GM18511 (cell line): ENCODE measurements at regions not wholly inside any gene's neighbourhood (a gene's known extent, or its start where the extent isn't known, plus 50 kb on each side); places are given as distances from the start of the nearest gene placed in this dataset.
"Not testable (repeated sequence)": the region's sequence is repeated elsewhere in the genome, so short reads cannot be mapped to it uniquely, and the experiment has no call there.

ENCODE experiments used
- ATAC-seq: cut with Tn5 transposase; IDR thresholded peaks from one replicate; pipeline ENCODE4 v1.9.1; 2021; ENCODE audit warnings: mild to moderate bottlenecking, moderate library complexity; ENCODE audit not compliant: unreplicated experiment

GRCh38 chr14:71384007-71384845, 477.0 kb downstream of the PCNX1 start:
- no peak for ATAC-seq

- ATAC-seq, result no peak
Observed at GRCh38 chr14:71387753-71388152, 480.5 kb downstream of the PCNX1 start.

DNA sequence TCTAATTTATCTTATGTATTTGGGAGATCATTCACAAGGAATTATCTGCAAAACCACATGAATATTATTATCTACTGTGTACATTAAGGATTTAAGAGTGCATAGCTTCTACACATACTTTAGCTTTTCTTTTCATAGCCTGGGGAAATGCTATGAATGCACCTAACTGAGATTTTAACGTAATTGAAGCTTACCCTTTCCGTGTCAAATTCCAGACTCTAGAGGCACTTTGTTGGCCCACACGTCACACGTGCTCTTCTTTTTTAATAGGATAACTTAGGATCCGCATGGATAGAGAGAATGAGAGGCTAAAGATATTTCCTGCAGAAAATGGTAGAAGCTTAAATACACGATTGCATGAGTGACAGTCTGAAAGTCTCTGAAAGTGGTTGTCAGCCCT, 481.1 kb downstream of the PCNX1 start:
- no peak for ATAC-seq

GRCh38 chr14:71388862-71389261, 481.6 kb downstream of the PCNX1 start:
- no peak for ATAC-seq

GRCh38 chr14:71394386-71394785, 487.1 kb downstream of the PCNX1 start:
- no peak for ATAC-seq

- ATAC-seq, result no peak
Observed at GRCh38 chr14:71395151-71395604, 487.9 kb downstream of the PCNX1 start.

- ATAC-seq, result no peak
Observed at GRCh38 chr14:71395636-71396035, 488.4 kb downstream of the PCNX1 start.

DNA sequence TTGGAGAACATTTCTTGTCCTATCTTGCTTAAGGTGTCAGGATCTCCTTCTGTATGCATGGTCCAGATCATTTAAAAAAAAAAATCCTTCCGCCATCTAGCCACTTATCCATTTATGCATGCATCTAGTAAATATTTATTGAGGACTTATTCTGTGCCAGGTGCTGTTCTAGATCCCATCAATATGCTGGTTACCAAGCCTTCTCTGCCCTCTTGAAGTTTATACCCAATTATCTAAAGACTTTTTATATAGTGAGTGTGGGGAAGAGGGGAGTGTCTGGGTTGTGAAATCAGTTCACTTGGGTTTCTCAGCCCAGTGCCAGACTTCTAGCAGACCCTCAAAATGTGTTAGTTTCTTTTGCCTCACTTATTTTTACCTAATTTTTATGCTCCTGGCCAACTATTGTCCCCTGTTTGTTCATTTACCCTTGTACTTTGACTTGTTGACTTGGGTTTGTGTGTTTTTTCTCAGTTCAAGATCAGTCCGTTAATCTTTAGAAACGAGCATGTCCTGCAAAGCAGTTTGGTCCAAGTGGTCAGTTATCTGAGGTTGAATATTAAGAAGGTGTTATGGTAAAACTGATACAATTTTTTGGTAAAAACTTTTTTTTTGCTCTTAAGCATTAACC, 488.9 kb downstream of the PCNX1 start:
- no peak for ATAC-seq

GRCh38 chr14:71397371-71397770, 490.1 kb downstream of the PCNX1 start:
- ATAC-seq, result no peak

DNA sequence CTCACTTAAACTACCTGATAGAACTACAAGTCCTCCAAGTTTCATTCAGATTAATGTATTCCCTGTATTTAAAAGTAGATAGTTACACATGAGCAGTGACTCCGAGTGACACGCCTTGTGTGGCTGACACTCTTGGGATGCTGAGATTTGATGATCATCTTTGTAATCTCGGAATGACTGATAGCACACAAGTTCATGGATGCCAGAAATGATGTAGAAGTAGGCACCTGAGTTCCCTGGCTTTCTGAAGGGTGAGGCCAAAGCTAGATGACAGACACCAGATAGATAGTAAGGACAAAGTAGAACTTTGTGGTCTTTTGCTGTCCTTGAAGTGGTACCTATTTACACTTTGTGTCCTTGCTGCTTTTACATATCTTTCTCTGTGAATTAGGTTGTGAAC, 491.2 kb downstream of the PCNX1 start:
- ATAC-seq, result peak; percentile 29

GRCh38 chr14:71399057-71399487, 491.8 kb downstream of the PCNX1 start:
- ATAC-seq, result peak; percentile 76

- ATAC-seq, result no peak
Observed at GRCh38 chr14:71400871-71401321, 493.6 kb downstream of the PCNX1 start.

- ATAC-seq, result not testable (repeated sequence)
Observed at GRCh38 chr14:71402415-71402814, 495.2 kb downstream of the PCNX1 start.

DNA sequence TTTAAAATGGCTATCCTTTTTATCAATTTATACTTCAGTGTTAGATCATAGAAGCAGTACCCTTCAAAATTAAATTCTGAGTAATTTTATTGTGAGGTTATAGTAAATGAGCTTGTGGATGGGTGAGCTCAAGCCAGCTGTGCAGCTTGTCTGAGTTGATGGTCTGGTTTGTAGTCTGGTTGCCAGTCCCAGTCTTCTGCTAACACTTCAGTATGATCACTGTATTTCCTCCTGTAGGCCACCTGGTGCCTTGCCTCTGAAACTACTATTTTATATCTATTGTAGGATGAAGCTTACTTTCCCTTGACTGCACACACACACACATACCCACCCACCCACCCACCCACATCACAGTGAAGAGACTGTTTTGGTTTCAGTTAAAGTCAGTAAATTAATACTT, 496.4 kb downstream of the PCNX1 start:
- ATAC-seq, result peak; percentile 70

- no peak for ATAC-seq
Observed at GRCh38 chr14:71405676-71406075, 498.4 kb downstream of the PCNX1 start.

- ATAC-seq, result no peak
Observed at GRCh38 chr14:71408362-71409030, 501.2 kb downstream of the PCNX1 start.

DNA sequence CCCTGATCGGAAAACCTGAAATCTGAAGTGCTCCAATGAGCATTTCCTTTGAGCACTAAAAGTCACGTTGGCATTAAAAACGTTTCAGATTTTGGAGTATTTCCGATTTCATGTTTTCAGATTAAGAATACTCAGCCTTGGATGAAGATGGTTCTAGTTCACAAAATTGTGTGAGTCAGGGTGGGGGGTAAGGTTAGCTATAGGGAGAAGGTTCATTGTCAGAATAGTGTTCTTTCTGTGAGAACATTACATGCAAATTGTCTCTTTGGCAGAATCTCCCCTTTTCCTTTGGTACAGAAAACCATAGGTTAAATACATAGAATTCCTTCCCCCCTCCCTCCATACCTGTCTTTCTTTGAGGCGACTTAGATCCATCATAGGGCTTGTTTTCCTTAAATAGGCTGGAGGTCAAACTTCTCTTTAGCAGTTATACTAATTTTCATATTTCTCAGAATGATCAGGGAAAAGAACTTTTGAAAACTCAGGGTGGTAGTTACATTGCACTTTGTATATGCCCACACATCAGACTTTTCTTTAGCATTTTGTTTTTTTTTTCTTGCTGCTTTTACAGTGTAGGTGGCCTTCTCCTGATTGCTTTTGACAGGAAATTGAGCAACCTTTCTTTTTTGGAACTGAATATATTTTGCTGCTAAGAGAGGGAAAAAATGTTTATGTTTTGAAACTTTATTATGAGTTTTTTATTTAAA, 503.5 kb downstream of the PCNX1 start:
- no peak for ATAC-seq

DNA sequence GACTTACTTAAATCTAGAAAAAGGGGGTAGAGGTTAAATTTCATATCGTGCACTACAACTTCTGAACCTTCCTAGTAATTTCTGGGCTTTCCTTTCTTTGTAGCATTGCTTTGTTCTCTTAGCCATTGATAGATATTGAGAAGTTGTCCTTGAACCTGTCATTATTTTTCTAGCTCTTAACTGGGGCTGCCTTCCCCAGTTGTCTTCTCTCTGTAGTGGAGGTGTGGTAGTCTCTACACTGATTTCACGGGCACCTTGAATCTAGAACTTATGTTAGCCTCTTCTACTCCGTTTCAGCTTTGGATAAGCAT, 504.0 kb downstream of the PCNX1 start:
- no peak for ATAC-seq

GRCh38 chr14:71411738-71412137, 504.5 kb downstream of the PCNX1 start:
- no peak for ATAC-seq

DNA sequence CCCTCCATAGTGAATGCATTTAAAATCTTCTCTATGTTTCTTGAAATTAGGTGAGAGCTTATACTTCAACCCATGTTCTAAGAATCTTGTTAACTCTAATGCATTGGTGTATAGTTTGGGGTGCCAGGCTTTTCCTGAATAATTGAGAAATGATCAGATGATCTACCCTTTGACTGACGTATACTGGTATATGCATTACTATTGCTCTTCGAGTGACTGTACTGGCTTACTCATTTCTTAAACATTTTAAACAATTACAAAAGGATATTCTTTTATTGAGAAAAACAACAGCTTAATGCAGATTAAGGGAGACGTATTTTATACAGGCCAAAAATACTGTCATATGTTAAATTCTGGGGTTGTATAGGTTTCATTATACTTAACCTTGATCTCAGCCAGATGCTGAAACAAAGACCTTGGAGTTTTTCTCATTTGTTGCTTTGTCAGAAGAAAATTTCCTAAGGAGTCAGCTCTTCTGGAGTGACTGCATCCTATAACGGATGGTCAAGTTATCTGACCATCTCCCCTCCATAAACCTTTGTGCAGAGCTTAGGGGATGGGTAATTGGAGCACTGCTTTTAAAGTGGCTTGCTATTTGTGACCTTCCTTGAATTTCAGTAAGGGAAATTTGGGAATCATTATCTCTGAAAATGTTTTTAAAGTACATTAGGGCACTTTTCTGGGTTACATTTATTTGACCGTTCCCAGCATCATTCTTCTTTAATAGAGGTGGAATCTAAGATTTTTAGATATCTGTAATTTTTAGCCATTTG, 507.6 kb downstream of the PCNX1 start:
- no peak for ATAC-seq

GRCh38 chr14:71415404-71415690, 508.1 kb downstream of the PCNX1 start:
- ATAC-seq, result no peak
